ENCODE measurements at regions not wholly inside any gene's neighbourhood (a gene's known extent, or its start where the extent isn't known, plus 50 kb on each side); places are given as distances from the start of the nearest gene placed in this dataset.

- peaks cover 0 to 3% of the 10 kb centered on the region in 2 donors for H3K9me3 ChIP-seq
- no peak overlapping the region for H3K4me3 ChIP-seq
- H3K36me3 ChIP-seq: no peaks in the 10 kb centered on the region
- peaks cover 23 to 99% of the 10 kb centered on the region in 2 donors for H3K27me3 ChIP-seq
- TF ChIP-seq CTCF (IDR thresholded peaks at IDR 0.05): no peak
- no peaks in the 10 kb centered on the region for H3K4me1 ChIP-seq
- ATAC-seq (no peak), DNase-seq (no peak)
- no peak overlapping the region for H3K27ac ChIP-seq
- intact Hi-C loops (cut with DNase I): no loop called here
These were observed 166.2 kb downstream of the TRIM27 start for GRCh38 chr6:28757429-28758045.

- H3K4me3 ChIP-seq: no peak overlapping the region
- H3K9me3 ChIP-seq: peaks cover 0 to 3% of the 10 kb centered on the region in 2 donors
- ATAC-seq (no peak), DNase-seq (no peak)
- peaks cover 23 to 100% of the 10 kb centered on the region in 2 donors for H3K27me3 ChIP-seq
- H3K27ac ChIP-seq: no peak overlapping the region
- no peaks in the 10 kb centered on the region for H3K4me1 ChIP-seq
- no peak for TF ChIP-seq CTCF (IDR thresholded peaks at IDR 0.05)
- no peaks in the 10 kb centered on the region for H3K36me3 ChIP-seq
- intact Hi-C loops (cut with DNase I): no loop called here
These were observed 165.6 kb downstream of the TRIM27 start for GRCh38 chr6:28758046-28758817.

GRCh38 chr6:28758818-28759235, 165.0 kb downstream of the TRIM27 start:
- ATAC-seq: no peak
- Histone ChIP-seq H3K9me3 (peaks cover 0 to 3% of the 10 kb centered on the region in 2 donors), H3K36me3 (no peaks in the 10 kb centered on the region), H3K4me3 (no peak overlapping the region), H3K27me3 (peaks cover 27 to 100% of the 10 kb centered on the region in 2 donors), H3K27ac (no peak overlapping the region), H3K4me1 (no peaks in the 10 kb centered on the region)
- intact Hi-C loops (cut with DNase I): no loop called here
- DNase-seq: no peak
- no peak for TF ChIP-seq CTCF (IDR thresholded peaks at IDR 0.05)

- Histone ChIP-seq H3K36me3 (no peaks in the 10 kb centered on the region), H3K9me3 (no peaks in the 10 kb centered on the region), H3K27ac (no peak overlapping the region), H3K4me3 (no peak overlapping the region), H3K27me3 (peaks cover 57 to 100% of the 10 kb centered on the region in 2 donors), H3K4me1 (no peaks in the 10 kb centered on the region)
- no peak for TF ChIP-seq CTCF (IDR thresholded peaks at IDR 0.05)
- DNase-seq: no peak
- intact Hi-C loops (cut with DNase I): no loop called here
- no peak for ATAC-seq
These were observed 159.6 kb downstream of the TRIM27 start for GRCh38 chr6:28764014-28764723.

- no peak overlapping the region for H3K27ac ChIP-seq
- intact Hi-C loops (cut with DNase I): no loop called here
- H3K36me3 ChIP-seq: no peaks in the 10 kb centered on the region
- TF ChIP-seq CTCF (IDR thresholded peaks at IDR 0.05): no peak
- DNase-seq (no peak), ATAC-seq (no peak)
- no peaks in the 10 kb centered on the region for H3K9me3 ChIP-seq
- H3K4me1 ChIP-seq: no peaks in the 10 kb centered on the region
- peaks cover 64 to 100% of the 10 kb centered on the region in 2 donors for H3K27me3 ChIP-seq
- H3K4me3 ChIP-seq: no peak overlapping the region
These were observed 159.0 kb downstream of the TRIM27 start for GRCh38 chr6:28764761-28765282.
